Neuronal stem cell (in vitro differentiated cells): ENCODE measurements at regions not wholly inside any gene's neighbourhood (a gene's known extent, or its start where the extent isn't known, plus 50 kb on each side); places are given as distances from the start of the nearest gene placed in this dataset.
"Not testable (repeated sequence)": the region's sequence is repeated elsewhere in the genome, so short reads cannot be mapped to it uniquely, and the experiment has no call there.

Source experiments
- DNase-seq: peaks from one replicate; pipeline ENCODE4 v3.0.0-alpha.2; 2013; ENCODE audit warnings: low spot score
- H2AFZ ChIP-seq: one replicate; pipeline ENCODE4 v1.6.1; 2013; ENCODE audit warnings: mild to moderate bottlenecking, low read length, inconsistent platforms
- H2AK5ac ChIP-seq: 2 replicates; pipeline ENCODE4 v1.6.1; 2013; ENCODE audit warnings: low read depth, mild to moderate bottlenecking, inconsistent platforms, low read length, moderate library complexity, mixed read lengths
- H2BK120ac ChIP-seq: 2 replicates; pipeline ENCODE4 v1.6.1; 2013; ENCODE audit warnings: low read depth, mild to moderate bottlenecking, inconsistent platforms, low read length, moderate library complexity, mixed read lengths
- H2BK12ac ChIP-seq: one replicate; pipeline ENCODE4 v1.6.1; 2013; ENCODE audit warnings: low read length, inconsistent platforms
- H2BK15ac ChIP-seq: 2 replicates; pipeline ENCODE4 v1.6.1; 2013; ENCODE audit warnings: mild to moderate bottlenecking, low read length, inconsistent platforms, mixed read lengths
- H2BK5ac ChIP-seq: one replicate; pipeline ENCODE4 v1.6.1; 2013; ENCODE audit warnings: inconsistent platforms, mild to moderate bottlenecking, low read length, moderate library complexity
- H3K14ac ChIP-seq: one replicate; pipeline ENCODE4 v1.6.1; 2013; ENCODE audit warnings: low read length, inconsistent platforms
- H3K18ac ChIP-seq: 2 replicates; pipeline ENCODE4 v1.6.1; 2013; ENCODE audit warnings: low read length, inconsistent platforms
- H3K23ac ChIP-seq: 2 replicates; pipeline ENCODE4 v1.6.1; 2013; ENCODE audit warnings: low read depth, mild to moderate bottlenecking, mixed read lengths, low read length, inconsistent platforms; ENCODE audit not compliant: poor library complexity
- H3K27ac ChIP-seq: replicated peaks from 3 replicates; pipeline ENCODE4 v1.5.1; 2013; ENCODE audit warnings: low read length, inconsistent platforms
- H3K27me3 ChIP-seq, 3 experiments: 2 replicates each; pipeline ENCODE4 v1.6.1; 2013; ENCODE audit warnings: low read length in 3 of 3, mild to moderate bottlenecking in 2 of 3, inconsistent platforms in 1 of 3, low read depth in 1 of 3, mixed read lengths in 1 of 3, moderate library complexity in 1 of 3; ENCODE audit not compliant: control insufficient read depth in 3 of 3, insufficient read depth in 3 of 3
- H3K36me3 ChIP-seq, 2 donors: replicated peaks in 1 of 2; 2 replicates each; pipeline ENCODE4 v1.6.1; 2013; ENCODE audit warnings: low read length in 2 of 2; ENCODE audit not compliant: control insufficient read depth in 2 of 2, insufficient read depth in 2 of 2
- H3K4ac ChIP-seq: 2 replicates; pipeline ENCODE4 v1.6.1; 2013; ENCODE audit warnings: inconsistent platforms, mild to moderate bottlenecking, low read length, moderate library complexity
- H3K4me1 ChIP-seq, 2 donors: 1 replicate in 1 of 2; 2 replicates in 1 of 2; pipeline ENCODE4 v1.6.1; 2013; ENCODE audit warnings: low read length in 2 of 2, low read depth in 1 of 2; ENCODE audit not compliant: control insufficient read depth in 2 of 2, insufficient read depth in 1 of 2
- H3K4me2 ChIP-seq: one replicate; pipeline ENCODE4 v1.6.1; 2013; ENCODE audit warnings: mild to moderate bottlenecking, low read length, inconsistent platforms; ENCODE audit not compliant: insufficient read depth, poor library complexity, severe bottlenecking
- H3K4me3 ChIP-seq, 2 donors: 2 replicates each; pipeline ENCODE4 v1.5.1; 2013; ENCODE audit warnings: low read length in 2 of 2, mild to moderate bottlenecking in 2 of 2, inconsistent platforms in 1 of 2, moderate library complexity in 1 of 2
- H3K79me1 ChIP-seq: one replicate; pipeline ENCODE4 v1.6.1; 2013; ENCODE audit warnings: low read depth, mild to moderate bottlenecking, inconsistent platforms, low read length, moderate library complexity
- H3K9ac ChIP-seq: one replicate; pipeline ENCODE4 v1.6.1; 2013; ENCODE audit warnings: mild to moderate bottlenecking, low read depth, low read length, inconsistent platforms; ENCODE audit not compliant: poor library complexity
- H3K9me3 ChIP-seq, 2 donors: replicated peaks in 1 of 2; 2 replicates each; pipeline versions ENCODE3 to v1.6.1; 2013; ENCODE audit warnings: low read length in 2 of 2, mild to moderate bottlenecking in 2 of 2, inconsistent platforms in 1 of 2, low read depth in 1 of 2, mixed read lengths in 1 of 2, moderate library complexity in 1 of 2; ENCODE audit not compliant: control insufficient read depth in 2 of 2, insufficient read depth in 1 of 2
- H4K8ac ChIP-seq: one replicate; pipeline ENCODE4 v1.6.1; 2013; ENCODE audit warnings: low read depth, mild to moderate bottlenecking, inconsistent platforms, low read length, moderate library complexity
- H4K91ac ChIP-seq: one replicate; pipeline ENCODE4 v1.6.1; 2013; ENCODE audit warnings: low read length, low read depth, mild to moderate bottlenecking, inconsistent platforms; ENCODE audit not compliant: poor library complexity
- WGBS, 2 donors: extraction: QIAGEN DNeasy Blood & Tissue Kit; methylation state at CpG; one replicate each; pipeline ENCODE4 v1.1.7; 2013; ENCODE audit warnings: missing lambda C conversion rate in 2 of 2, mixed read lengths in 1 of 2; ENCODE audit not compliant: insufficient read length in 2 of 2, insufficient replicate concordance in 1 of 2; ENCODE audit errors: extremely low coverage in 2 of 2; 5-methylcytosine and 5-hydroxymethylcytosine counted together

GRCh38 chr4:82240410-82240809 lies 133.4 kb downstream of the HNRNPD start:
- Histone ChIP-seq H4K8ac (no peak overlapping the region), H3K4me2 (no peak overlapping the region), H3K79me1 (no peaks in the 10 kb centered on the region), H3K4ac (no peak overlapping the region), H3K36me3 (no peaks in the 10 kb centered on the region), H3K4me1 (no peaks in the 10 kb centered on the region), H3K14ac (no peak overlapping the region), H3K9me3 (no peaks in the 10 kb centered on the region), H4K91ac (no peak overlapping the region), H2AK5ac (no peak overlapping the region), H2BK120ac (no peak overlapping the region), H2BK5ac (no peak overlapping the region), H3K23ac (no peak overlapping the region), H2BK15ac (no peak overlapping the region), H3K18ac (no peak overlapping the region), H3K9ac (no peak overlapping the region), H3K27ac (no peak overlapping the region), H3K4me3 (no peak overlapping the region), H3K27me3 (no peaks in the 10 kb centered on the region), H2BK12ac (no peak overlapping the region), H2AFZ (no peak overlapping the region)
- WGBS, 2 donors, result 100% methylated on average over 1 of the region's 7 CpGs; no CpG with 5 or more reads in 1 of the 2 donors
- DNase-seq, result no peak

GRCh38 chr4:82237142-82237541 lies 136.6 kb downstream of the HNRNPD start:
- H3K4me1 ChIP-seq, H3K9me3 ChIP-seq, H3K14ac ChIP-seq, H4K8ac ChIP-seq, H3K4me3 ChIP-seq, H3K4me2 ChIP-seq, DNase-seq, H3K18ac ChIP-seq, H3K4ac ChIP-seq, H3K27me3 ChIP-seq, H3K36me3 ChIP-seq, H3K23ac ChIP-seq, H3K27ac ChIP-seq, H2BK15ac ChIP-seq, H3K9ac ChIP-seq, H2AFZ ChIP-seq, H4K91ac ChIP-seq, H2AK5ac ChIP-seq, H2BK5ac ChIP-seq, H2BK12ac ChIP-seq, H2BK120ac ChIP-seq, H3K79me1 ChIP-seq: not testable (repeated sequence)
- no CpG with 5 or more reads among the region's 1 CpG for WGBS, 2 donors

GRCh38 chr4:82235346-82235745 lies 138.4 kb downstream of the HNRNPD start:
- Histone ChIP-seq H2AFZ (no peak overlapping the region), H3K79me1 (no peaks in the 10 kb centered on the region), H2BK120ac (no peak overlapping the region), H2BK12ac (no peak overlapping the region), H3K23ac (no peak overlapping the region), H3K36me3 (no peaks in the 10 kb centered on the region), H3K4me2 (no peak overlapping the region), H3K4ac (no peak overlapping the region), H4K8ac (no peak overlapping the region), H3K4me1 (no peaks in the 10 kb centered on the region), H3K9ac (no peak overlapping the region), H3K14ac (no peak overlapping the region), H3K9me3 (no peaks in the 10 kb centered on the region), H3K18ac (no peak overlapping the region), H3K4me3 (no peak overlapping the region), H2BK5ac (no peak overlapping the region), H3K27ac (no peak overlapping the region), H2BK15ac (no peak overlapping the region), H4K91ac (no peak overlapping the region), H3K27me3 (no peaks in the 10 kb centered on the region), H2AK5ac (no peak overlapping the region)
- DNase-seq, result no peak
- no CpG with 5 or more reads among the region's 1 CpG for WGBS, 2 donors

- Histone ChIP-seq H3K4ac (no peak overlapping the region), H3K79me1 (no peaks in the 10 kb centered on the region), H3K14ac (no peak overlapping the region), H3K23ac (no peak overlapping the region), H3K4me3 (no peak overlapping the region), H2BK120ac (no peak overlapping the region), H4K8ac (no peak overlapping the region), H3K9me3 (no peaks in the 10 kb centered on the region), H3K4me1 (no peaks in the 10 kb centered on the region), H3K36me3 (no peaks in the 10 kb centered on the region), H3K18ac (no peak overlapping the region), H3K27ac (no peak overlapping the region), H3K9ac (no peak overlapping the region), H3K4me2 (no peak overlapping the region), H2AFZ (no peak overlapping the region), H4K91ac (no peak overlapping the region), H2BK12ac (no peak overlapping the region), H3K27me3 (no peaks in the 10 kb centered on the region), H2BK15ac (no peak overlapping the region), H2BK5ac (no peak overlapping the region), H2AK5ac (no peak overlapping the region)
- no peak for DNase-seq
- WGBS, 2 donors, result no CpG with 5 or more reads among the region's 1 CpG
Observed at GRCh38 chr4:82232891-82233290, 140.9 kb downstream of the HNRNPD start.
